Caco-2 (cell line): ENCODE measurements at regions not wholly inside any gene's neighbourhood (a gene's known extent, or its start where the extent isn't known, plus 50 kb on each side); places are given as distances from the start of the nearest gene placed in this dataset.
"Not testable (repeated sequence)": the region's sequence is repeated elsewhere in the genome, so short reads cannot be mapped to it uniquely, and the experiment has no call there.

Experiments used
- BruUV-seq: library from RNA; stranded (reverse); fragments of 400-500 nt; replicated peaks from 2 replicates; lab custom pipeline; 2021; lab: Mats Ljungman, UMichigan
- CTCF ChIA-PET: fragments of 300-600 bp; sonication (Branson Sonifier 250); formaldehyde crosslinking; loops from one replicate; lab custom pipeline; 2022; ENCODE audit warnings: antibody characterized with exemption; lab: Charles Lee
- POLR2A ChIA-PET: fragments of 300-600 bp; sonication (Branson Sonifier 250); formaldehyde crosslinking; loops from one replicate; lab custom pipeline; 2022; ENCODE audit warnings: antibody characterized with exemption; lab: Charles Lee
- DNase-seq, 2 experiments: peaks; one replicate each; pipeline versions ENCODE4 v3.0.0 to v3.0.0-alpha.2; 2020 to 2022
- H3K27me3 ChIP-seq: replicated peaks from 2 replicates; pipeline ENCODE4 v1.6.0; 2011; ENCODE audit warnings: low read length; ENCODE audit not compliant: control insufficient read depth, insufficient read depth
- H3K36me3 ChIP-seq: 2 replicates; pipeline ENCODE4 v1.5.1; 2011; ENCODE audit warnings: low read length; ENCODE audit not compliant: control insufficient read depth, insufficient read depth
- H3K4me1 ChIP-seq: fragments of 250-450 bp; sonication (Bioruptor Pico); 2 replicates; pipeline ENCODE4 v1.5.1; 2020; ENCODE audit warnings: mild to moderate bottlenecking
- H3K4me3 ChIP-seq: 2 replicates; pipeline ENCODE4 v1.5.1; 2011; ENCODE audit warnings: low read depth, mild to moderate bottlenecking, control low read depth, low read length
- H3K9me3 ChIP-seq: fragments of 250-450 bp; sonication (Bioruptor Pico); 2 replicates; pipeline ENCODE4 v1.5.1; 2020; ENCODE audit warnings: mild to moderate bottlenecking, moderate library complexity
- H3K27ac Mint-ChIP-seq: one replicate; pipeline ENCODE4 v1.8.0; 2022; ENCODE audit warnings: mixed read lengths; ENCODE audit not compliant: unreplicated experiment
- H3K27me3 Mint-ChIP-seq: one replicate; pipeline ENCODE4 v1.8.0; 2022; ENCODE audit warnings: mixed read lengths; ENCODE audit not compliant: insufficient read depth, unreplicated experiment
- H3K36me3 Mint-ChIP-seq: one replicate; pipeline ENCODE4 v1.8.0; 2022; ENCODE audit warnings: mild to moderate bottlenecking, mixed read lengths; ENCODE audit not compliant: insufficient read depth, unreplicated experiment
- H3K4me1 Mint-ChIP-seq: one replicate; pipeline ENCODE4 v1.8.0; 2022; ENCODE audit warnings: low read depth, mixed read lengths; ENCODE audit not compliant: unreplicated experiment
- H3K4me3 Mint-ChIP-seq: one replicate; pipeline ENCODE4 v1.8.0; 2022; ENCODE audit warnings: mild to moderate bottlenecking, moderate library complexity, mixed read lengths; ENCODE audit not compliant: unreplicated experiment
- H3K9me3 Mint-ChIP-seq: one replicate; pipeline ENCODE4 v1.8.0; 2022; ENCODE audit warnings: mixed read lengths; ENCODE audit not compliant: unreplicated experiment
- CTCF ChIP-seq, 2 experiments: fragments of 200-600 bp in 1 of 2; IDR thresholded peaks; 1 replicate in 1 of 2; 2 replicates in 1 of 2; pipeline versions ENCODE4 v1.5.1 to v1.8.0; 2011 to 2022; ENCODE audit warnings: antibody characterized with exemption in 1 of 2, control low read depth in 1 of 2, inconsistent platforms in 1 of 2, low read depth in 1 of 2, low read length in 1 of 2, mild to moderate bottlenecking in 1 of 2, moderate library complexity in 1 of 2; ENCODE audit not compliant: insufficient read depth in 1 of 2, severe bottlenecking in 1 of 2, unreplicated experiment in 1 of 2
- intact Hi-C: fragments of 100-400 bp; cut with micrococcal nuclease; formaldehyde crosslinking; loops from one replicate; pipeline ENCODE4 v1.10.0; 2022; ENCODE audit not compliant: unreplicated experiment

GRCh38 chr4:60683357-60683756 is 516.8 kb upstream of the ADGRL3 start:
- no peak overlapping the region for H3K27ac Mint-ChIP-seq
- Histone ChIP-seq H3K4me3 (no peak overlapping the region), H3K27me3 (no peaks in the 10 kb centered on the region), H3K9me3 (no peaks in the 10 kb centered on the region), H3K4me1 (no peaks in the 10 kb centered on the region), H3K36me3 (no peaks in the 10 kb centered on the region)
- no peak for TF ChIP-seq CTCF (IDR thresholded peaks at IDR 0.05; ENCODE audit: insufficient read depth in 1 of 2, low read depth in 1 of 2, low read length in 1 of 2, severe bottlenecking in 1 of 2, unreplicated experiment in 1 of 2)
- H3K4me1 Mint-ChIP-seq, result no peaks in the 10 kb centered on the region
- ChIA-PET POLR2A (no interaction called here), CTCF (no interaction called here)
- H3K4me3 Mint-ChIP-seq, result no peak overlapping the region
- DNase-seq, result no peak
- H3K36me3 Mint-ChIP-seq, result no peaks in the 10 kb centered on the region
- intact Hi-C loops, result no loop called here
- H3K27me3 Mint-ChIP-seq, result no peaks in the 10 kb centered on the region
- BruUV-seq, result no TSS peak
- no peaks in the 10 kb centered on the region for H3K9me3 Mint-ChIP-seq

GRCh38 chr4:60683973-60684372 is 516.2 kb upstream of the ADGRL3 start:
- Histone ChIP-seq H3K36me3 (no peaks in the 10 kb centered on the region), H3K27me3 (no peaks in the 10 kb centered on the region), H3K4me1 (no peaks in the 10 kb centered on the region), H3K9me3 (no peaks in the 10 kb centered on the region), H3K4me3 (no peak overlapping the region)
- intact Hi-C loops, result no loop called here
- no peaks in the 10 kb centered on the region for H3K27me3 Mint-ChIP-seq
- no TSS peak for BruUV-seq
- no peaks in the 10 kb centered on the region for H3K4me1 Mint-ChIP-seq
- no peaks in the 10 kb centered on the region for H3K9me3 Mint-ChIP-seq
- CTCF ChIA-PET, result no interaction called here
- TF ChIP-seq CTCF (IDR thresholded peaks at IDR 0.05; ENCODE audit: insufficient read depth in 1 of 2, low read depth in 1 of 2, low read length in 1 of 2, severe bottlenecking in 1 of 2, unreplicated experiment in 1 of 2), result no peak
- no peak overlapping the region for H3K4me3 Mint-ChIP-seq
- H3K27ac Mint-ChIP-seq, result no peak overlapping the region
- H3K36me3 Mint-ChIP-seq, result no peaks in the 10 kb centered on the region
- no peak for DNase-seq
- POLR2A ChIA-PET, result no interaction called here

GRCh38 chr4:60696062-60696461 is 504.1 kb upstream of the ADGRL3 start:
- H3K27ac Mint-ChIP-seq, H3K36me3 Mint-ChIP-seq, intact Hi-C loops, H3K36me3 ChIP-seq, H3K27me3 Mint-ChIP-seq, H3K4me3 Mint-ChIP-seq, DNase-seq, H3K9me3 ChIP-seq, H3K4me1 ChIP-seq, BruUV-seq, H3K4me1 Mint-ChIP-seq, H3K27me3 ChIP-seq, H3K9me3 Mint-ChIP-seq, H3K4me3 ChIP-seq, POLR2A ChIA-PET, CTCF ChIA-PET: not testable (repeated sequence)

GRCh38 chr4:60709061-60709460 is 491.1 kb upstream of the ADGRL3 start:
- Mint-ChIP-seq H3K36me3 (peaks cover under 1% of the 10 kb centered on the region), H3K4me3 (no peak overlapping the region), H3K27ac (no peak overlapping the region), H3K27me3 (no peaks in the 10 kb centered on the region), H3K4me1 (no peaks in the 10 kb centered on the region), H3K9me3 (peaks cover under 1% of the 10 kb centered on the region)
- Histone ChIP-seq H3K9me3 (no peaks in the 10 kb centered on the region), H3K27me3 (no peaks in the 10 kb centered on the region), H3K4me1 (no peaks in the 10 kb centered on the region), H3K36me3 (no peaks in the 10 kb centered on the region), H3K4me3 (no peak overlapping the region)
- BruUV-seq, result no TSS peak
- no peak for DNase-seq
- TF ChIP-seq CTCF (IDR thresholded peaks at IDR 0.05; ENCODE audit: insufficient read depth in 1 of 2, low read depth in 1 of 2, low read length in 1 of 2, severe bottlenecking in 1 of 2, unreplicated experiment in 1 of 2), result no peak
- intact Hi-C loops, result no loop called here
- ChIA-PET CTCF (no interaction called here), POLR2A (no interaction called here)
